Osteocyte (in vitro differentiated cells): ENCODE measurements at regions not wholly inside any gene's neighbourhood (a gene's known extent, or its start where the extent isn't known, plus 50 kb on each side); places are given as distances from the start of the nearest gene placed in this dataset.

ENCODE experiments used
- DNase-seq: peaks from one replicate; pipeline ENCODE4 v3.0.0; 2021; ENCODE audit warnings: mixed read lengths; ENCODE audit not compliant: unreplicated experiment; ENCODE audit errors: extremely low spot score
- H3K27ac Mint-ChIP-seq: one replicate; pipeline ENCODE4 v1.8.0; 2021; ENCODE audit warnings: mild to moderate bottlenecking, mixed read lengths; ENCODE audit not compliant: unreplicated experiment
- H3K27me3 Mint-ChIP-seq: one replicate; pipeline ENCODE4 v1.8.0; 2021; ENCODE audit warnings: mixed read lengths; ENCODE audit not compliant: unreplicated experiment
- H3K36me3 Mint-ChIP-seq: one replicate; pipeline ENCODE4 v1.8.0; 2021; ENCODE audit warnings: mixed read lengths; ENCODE audit not compliant: unreplicated experiment
- H3K4me1 Mint-ChIP-seq: one replicate; pipeline ENCODE4 v1.8.0; 2021; ENCODE audit warnings: mixed read lengths; ENCODE audit not compliant: unreplicated experiment
- H3K4me3 Mint-ChIP-seq: one replicate; pipeline ENCODE4 v1.8.0; 2021; ENCODE audit warnings: mild to moderate bottlenecking, moderate library complexity, mixed read lengths; ENCODE audit not compliant: unreplicated experiment
- H3K9me3 Mint-ChIP-seq: one replicate; pipeline ENCODE4 v1.8.0; 2021; ENCODE audit warnings: mixed read lengths; ENCODE audit not compliant: unreplicated experiment
- TF ChIP-seq, protein P1 (sequence below): fragments of 200-600 bp; sonication (generic); IDR thresholded peaks from 2 replicates; pipeline ENCODE4 v1.5.0; 2021; ENCODE audit warnings: antibody characterized with exemption, mild to moderate bottlenecking, moderate library complexity

DNA sequence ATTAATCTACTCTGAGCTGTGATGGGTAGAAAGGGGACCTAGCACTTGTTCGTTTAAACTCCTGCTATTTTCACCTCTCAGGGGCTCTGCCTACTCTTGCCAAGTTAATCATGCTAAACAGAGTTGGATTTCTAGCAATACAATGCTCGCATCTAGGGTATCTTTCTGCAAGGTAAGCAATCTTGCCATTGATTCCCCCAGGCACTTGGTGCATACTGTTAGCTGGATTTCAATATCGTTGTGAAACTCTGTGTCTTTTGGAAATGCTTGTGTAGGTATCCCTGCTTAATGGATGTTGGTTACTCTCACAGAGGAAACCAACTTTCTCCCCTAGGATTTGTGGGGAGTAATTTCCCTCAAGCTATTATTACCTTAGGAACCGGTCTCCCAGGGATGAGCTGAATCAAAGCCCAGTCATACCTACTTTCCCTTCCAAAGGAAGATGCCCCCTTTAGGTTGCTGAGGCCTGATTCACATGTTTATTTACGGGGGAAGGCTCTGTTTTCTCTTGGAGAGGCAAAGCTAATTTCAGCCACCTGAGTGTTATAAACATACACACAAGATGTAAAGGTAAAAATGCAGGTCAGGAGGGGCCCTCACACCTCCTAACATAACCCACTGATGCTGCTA, 366.8 kb downstream of the FBXW7 start:
- Mint-ChIP-seq H3K4me3 (no peak overlapping the region), H3K27me3 (peaks cover 51% of the 10 kb centered on the region), H3K27ac (no peak overlapping the region), H3K36me3 (no peaks in the 10 kb centered on the region), H3K4me1 (no peaks in the 10 kb centered on the region), H3K9me3 (no peaks in the 10 kb centered on the region)
- no peak for DNase-seq
- TF ChIP-seq, protein P1, sequence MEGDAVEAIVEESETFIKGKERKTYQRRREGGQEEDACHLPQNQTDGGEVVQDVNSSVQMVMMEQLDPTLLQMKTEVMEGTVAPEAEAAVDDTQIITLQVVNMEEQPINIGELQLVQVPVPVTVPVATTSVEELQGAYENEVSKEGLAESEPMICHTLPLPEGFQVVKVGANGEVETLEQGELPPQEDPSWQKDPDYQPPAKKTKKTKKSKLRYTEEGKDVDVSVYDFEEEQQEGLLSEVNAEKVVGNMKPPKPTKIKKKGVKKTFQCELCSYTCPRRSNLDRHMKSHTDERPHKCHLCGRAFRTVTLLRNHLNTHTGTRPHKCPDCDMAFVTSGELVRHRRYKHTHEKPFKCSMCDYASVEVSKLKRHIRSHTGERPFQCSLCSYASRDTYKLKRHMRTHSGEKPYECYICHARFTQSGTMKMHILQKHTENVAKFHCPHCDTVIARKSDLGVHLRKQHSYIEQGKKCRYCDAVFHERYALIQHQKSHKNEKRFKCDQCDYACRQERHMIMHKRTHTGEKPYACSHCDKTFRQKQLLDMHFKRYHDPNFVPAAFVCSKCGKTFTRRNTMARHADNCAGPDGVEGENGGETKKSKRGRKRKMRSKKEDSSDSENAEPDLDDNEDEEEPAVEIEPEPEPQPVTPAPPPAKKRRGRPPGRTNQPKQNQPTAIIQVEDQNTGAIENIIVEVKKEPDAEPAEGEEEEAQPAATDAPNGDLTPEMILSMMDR = no peak

DNA sequence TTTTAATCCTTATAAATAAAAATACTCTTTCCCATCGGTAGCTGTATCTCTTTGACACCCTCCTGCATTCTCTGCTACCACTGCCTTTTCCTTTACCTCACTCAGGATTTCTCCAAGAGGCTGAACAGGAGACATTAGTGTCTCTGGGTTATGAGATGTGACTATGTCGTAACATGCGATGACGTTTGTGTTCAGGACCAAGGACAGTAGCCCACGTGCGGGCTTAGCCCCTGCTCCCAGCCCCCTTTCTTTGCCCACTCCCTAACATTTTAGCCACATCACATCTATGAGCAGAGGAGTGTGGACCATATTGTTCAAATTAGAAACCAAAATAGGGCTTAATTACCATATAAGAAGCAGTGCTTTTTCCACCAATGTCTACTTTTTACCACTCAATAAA, 369.3 kb downstream of the FBXW7 start:
- H3K9me3 Mint-ChIP-seq = no peaks in the 10 kb centered on the region
- H3K27me3 Mint-ChIP-seq = peaks cover 51% of the 10 kb centered on the region
- no peak overlapping the region for H3K27ac Mint-ChIP-seq
- H3K4me3 Mint-ChIP-seq = no peak overlapping the region
- no peak for DNase-seq
- H3K4me1 Mint-ChIP-seq = no peaks in the 10 kb centered on the region
- TF ChIP-seq, protein P1 = no peak
- no peaks in the 10 kb centered on the region for H3K36me3 Mint-ChIP-seq

DNA sequence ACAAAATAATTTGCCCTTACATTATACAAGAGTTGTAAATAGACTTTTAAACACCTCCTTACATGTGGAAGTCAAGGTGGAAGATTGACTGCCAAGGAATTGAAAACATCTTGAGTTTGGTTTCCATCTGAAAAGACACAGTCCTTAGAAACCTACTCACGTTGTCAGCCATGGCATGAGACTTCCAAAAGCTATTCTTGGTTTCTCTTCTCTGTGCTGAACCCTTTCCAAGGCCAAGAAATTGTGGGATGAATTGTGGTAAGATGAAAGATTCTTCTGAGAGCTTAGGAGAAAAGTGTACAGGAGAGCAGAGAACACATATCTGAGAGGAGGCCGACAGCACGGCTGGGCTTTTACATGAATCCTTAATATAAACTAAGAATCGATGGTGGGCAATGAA, 370.0 kb downstream of the FBXW7 start:
- H3K36me3 Mint-ChIP-seq = no peaks in the 10 kb centered on the region
- H3K4me3 Mint-ChIP-seq = no peak overlapping the region
- no peak for DNase-seq
- H3K4me1 Mint-ChIP-seq = no peaks in the 10 kb centered on the region
- H3K9me3 Mint-ChIP-seq = no peaks in the 10 kb centered on the region
- peaks cover 50% of the 10 kb centered on the region for H3K27me3 Mint-ChIP-seq
- no peak overlapping the region for H3K27ac Mint-ChIP-seq
- TF ChIP-seq, protein P1 = no peak

DNA sequence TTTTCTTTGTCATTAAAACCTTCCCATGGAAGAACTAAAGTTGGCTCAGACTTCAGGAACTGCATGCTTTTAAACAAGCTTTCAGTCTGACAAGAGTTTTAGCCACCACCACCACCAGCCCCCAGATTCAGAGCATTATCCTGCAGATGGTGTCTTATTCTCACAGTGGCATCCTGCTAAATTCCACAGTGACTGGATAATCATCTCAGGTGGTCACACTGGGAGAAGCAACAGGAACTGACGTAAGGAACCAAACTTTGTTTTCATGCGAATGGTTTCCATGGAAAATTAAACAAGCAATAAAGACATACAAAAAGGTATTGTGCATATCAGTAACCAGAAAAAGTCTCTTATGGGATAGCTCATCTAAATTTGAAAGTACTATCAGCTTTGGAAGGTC, 370.7 kb downstream of the FBXW7 start:
- Mint-ChIP-seq H3K4me3 (no peak overlapping the region), H3K9me3 (no peaks in the 10 kb centered on the region), H3K27ac (no peak overlapping the region), H3K36me3 (no peaks in the 10 kb centered on the region), H3K27me3 (peaks cover 47% of the 10 kb centered on the region), H3K4me1 (no peaks in the 10 kb centered on the region)
- TF ChIP-seq, protein P1 = no peak
- no peak for DNase-seq

- Mint-ChIP-seq H3K36me3 (no peaks in the 10 kb centered on the region), H3K27ac (no peak overlapping the region), H3K27me3 (peaks cover 50% of the 10 kb centered on the region), H3K4me1 (no peaks in the 10 kb centered on the region), H3K4me3 (no peak overlapping the region), H3K9me3 (no peaks in the 10 kb centered on the region)
- TF ChIP-seq, protein P1 = no peak
- no peak for DNase-seq
Measured at GRCh38 chr4:152164561-152164960, 371.3 kb downstream of the FBXW7 start.
